ENCODE measurements at regions not wholly inside any gene's neighbourhood (a gene's known extent, or its start where the extent isn't known, plus 50 kb on each side); places are given as distances from the start of the nearest gene placed in this dataset.

DNA sequence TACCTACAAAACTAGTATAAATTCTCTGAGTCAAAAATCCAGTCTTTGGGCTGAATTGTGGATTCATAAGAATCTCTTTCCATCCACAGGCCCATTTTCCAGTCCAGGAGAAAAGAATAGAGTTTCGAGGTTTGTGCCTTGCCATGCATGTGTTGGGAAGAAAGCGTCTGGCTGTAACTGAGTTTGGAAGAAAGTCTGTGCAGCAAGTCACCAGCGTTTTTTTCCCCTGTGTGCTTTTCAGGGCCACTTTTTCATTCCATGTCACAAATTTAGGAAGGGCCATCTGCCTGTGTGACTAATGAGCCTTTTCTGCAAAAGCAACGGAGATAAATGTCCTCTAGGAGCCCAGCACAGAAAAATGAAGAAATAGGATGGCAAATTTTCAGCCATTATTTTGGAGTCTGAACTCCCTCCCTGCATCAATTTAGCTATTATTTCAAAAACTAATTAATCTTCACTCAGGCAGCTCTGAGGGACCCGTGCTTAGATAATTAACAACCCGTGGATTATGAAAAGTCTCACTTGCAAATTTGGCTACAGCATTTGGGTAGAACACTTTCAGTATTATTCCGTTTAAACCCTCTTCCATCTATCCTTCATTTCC is 261.5 kb downstream of the SUDS3 start:
- TF ChIP-seq, protein P1, sequence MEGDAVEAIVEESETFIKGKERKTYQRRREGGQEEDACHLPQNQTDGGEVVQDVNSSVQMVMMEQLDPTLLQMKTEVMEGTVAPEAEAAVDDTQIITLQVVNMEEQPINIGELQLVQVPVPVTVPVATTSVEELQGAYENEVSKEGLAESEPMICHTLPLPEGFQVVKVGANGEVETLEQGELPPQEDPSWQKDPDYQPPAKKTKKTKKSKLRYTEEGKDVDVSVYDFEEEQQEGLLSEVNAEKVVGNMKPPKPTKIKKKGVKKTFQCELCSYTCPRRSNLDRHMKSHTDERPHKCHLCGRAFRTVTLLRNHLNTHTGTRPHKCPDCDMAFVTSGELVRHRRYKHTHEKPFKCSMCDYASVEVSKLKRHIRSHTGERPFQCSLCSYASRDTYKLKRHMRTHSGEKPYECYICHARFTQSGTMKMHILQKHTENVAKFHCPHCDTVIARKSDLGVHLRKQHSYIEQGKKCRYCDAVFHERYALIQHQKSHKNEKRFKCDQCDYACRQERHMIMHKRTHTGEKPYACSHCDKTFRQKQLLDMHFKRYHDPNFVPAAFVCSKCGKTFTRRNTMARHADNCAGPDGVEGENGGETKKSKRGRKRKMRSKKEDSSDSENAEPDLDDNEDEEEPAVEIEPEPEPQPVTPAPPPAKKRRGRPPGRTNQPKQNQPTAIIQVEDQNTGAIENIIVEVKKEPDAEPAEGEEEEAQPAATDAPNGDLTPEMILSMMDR (conservative IDR thresholded peaks at IDR 0.05; ENCODE audit: low read length) = no peak
- no peak for DNase-seq (ENCODE audit: low read depth)
- H3K4me3 ChIP-seq (ENCODE audit: low read length) = no peak overlapping the region

DNA sequence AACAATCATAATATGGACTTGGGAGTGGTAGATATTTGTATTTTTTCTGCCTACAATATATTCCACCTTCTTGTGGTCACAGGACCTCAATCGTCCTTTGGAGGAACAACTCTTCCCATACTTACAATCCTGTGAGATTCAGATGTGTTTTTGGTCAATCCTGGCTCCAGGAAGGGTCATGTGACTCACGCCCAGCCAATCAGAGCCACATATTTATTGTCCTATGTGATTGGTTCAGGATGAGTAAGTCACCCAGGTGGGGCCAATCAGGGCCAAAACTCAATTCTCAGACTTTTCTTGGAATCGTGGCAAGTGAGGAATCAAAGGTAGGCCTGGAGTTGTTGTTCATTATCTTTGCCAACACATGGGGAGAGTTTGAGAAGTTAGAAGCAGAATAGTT is 264.9 kb downstream of the SUDS3 start:
- TF ChIP-seq, protein P1 (conservative IDR thresholded peaks at IDR 0.05; ENCODE audit: low read length) = no peak
- H3K4me3 ChIP-seq (ENCODE audit: low read length) = no peak overlapping the region
- DNase-seq (ENCODE audit: low read depth) = no peak

DNA sequence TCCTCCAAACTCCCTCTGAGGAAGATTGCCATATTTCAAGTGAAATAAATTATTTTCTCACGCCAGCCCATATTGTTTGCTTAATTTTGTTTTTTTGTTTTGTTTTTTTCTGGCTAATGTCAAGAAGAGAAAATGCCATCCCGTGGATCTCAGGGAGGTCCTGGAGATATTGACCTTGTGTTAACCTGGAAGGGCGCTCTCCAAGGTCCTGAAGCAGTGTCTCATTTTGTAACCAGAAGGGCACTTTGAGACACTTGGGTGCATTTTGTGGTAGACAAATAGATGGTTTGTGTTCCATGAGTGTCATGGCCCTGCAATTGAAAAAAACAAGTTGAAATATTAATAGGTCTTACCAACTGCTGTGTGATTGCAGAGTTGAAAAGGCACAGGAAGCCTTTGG is 268.9 kb downstream of the SUDS3 start:
- H3K4me3 ChIP-seq (ENCODE audit: low read length) = no peak overlapping the region
- TF ChIP-seq, protein P1 (conservative IDR thresholded peaks at IDR 0.05; ENCODE audit: low read length) = no peak
- DNase-seq (ENCODE audit: low read depth) = no peak

DNA sequence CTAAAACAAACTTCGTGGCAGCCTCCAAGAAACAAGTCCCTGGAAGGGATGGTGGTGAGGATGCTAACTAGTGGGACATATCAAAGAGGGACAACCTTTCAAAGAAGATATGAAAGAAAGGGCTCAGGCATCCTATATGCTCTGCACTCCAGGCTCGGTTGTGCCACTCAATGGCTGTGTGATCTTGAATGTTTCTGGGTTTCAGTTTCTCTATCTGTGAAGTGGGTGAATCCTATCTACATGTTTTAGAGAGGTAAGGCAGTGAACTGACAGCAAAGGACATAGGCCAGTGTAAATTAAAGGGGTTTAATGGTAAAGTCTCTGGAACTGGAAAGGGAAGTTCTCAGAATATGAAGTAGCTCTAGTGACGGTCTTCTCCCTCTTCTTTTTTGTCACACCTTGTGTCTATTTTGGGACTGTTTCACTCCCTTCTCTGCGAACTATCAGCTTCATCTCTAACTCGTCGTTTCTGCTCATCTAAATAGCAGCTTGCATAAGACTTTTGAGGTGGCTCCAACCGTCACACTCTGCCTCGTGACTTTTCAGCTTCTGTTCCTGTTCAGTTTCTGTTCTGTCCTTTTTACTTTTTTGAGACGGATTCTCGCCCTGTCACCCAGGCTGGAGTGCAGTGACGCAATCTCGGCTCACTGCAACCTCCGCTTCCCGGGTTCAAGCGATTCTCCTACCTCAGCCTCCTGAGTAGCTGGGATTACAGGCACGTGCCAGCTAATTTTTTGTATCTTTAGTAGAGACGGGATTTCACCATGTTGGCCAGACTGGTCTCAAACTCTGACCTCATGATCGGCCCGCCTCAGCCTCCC is 273.6 kb downstream of the SUDS3 start:
- TF ChIP-seq, protein P1 (conservative IDR thresholded peaks at IDR 0.05; ENCODE audit: low read length) = no peak
- DNase-seq (ENCODE audit: low read depth) = no peak
- H3K4me3 ChIP-seq (ENCODE audit: low read length) = no peak overlapping the region

DNA sequence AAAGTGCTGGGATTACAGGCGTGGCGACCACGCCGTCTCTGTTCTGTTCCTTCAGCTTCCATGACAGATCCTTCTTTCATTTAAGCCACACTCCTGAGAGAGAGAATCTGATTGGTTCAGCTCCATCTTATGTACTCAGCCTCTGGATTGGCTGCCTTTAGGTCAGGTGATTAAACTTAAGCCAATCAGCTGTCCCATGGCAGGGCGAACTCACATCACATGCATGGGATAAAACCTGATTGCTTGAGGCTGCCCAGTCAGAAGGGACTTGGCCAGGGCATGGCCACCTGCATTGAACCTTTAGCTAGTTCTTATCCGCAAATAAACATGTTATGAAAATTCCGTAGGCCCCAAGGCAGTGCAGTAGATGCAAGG is 274.2 kb downstream of the SUDS3 start:
- TF ChIP-seq, protein P1 (conservative IDR thresholded peaks at IDR 0.05; ENCODE audit: low read length) = no peak
- DNase-seq (ENCODE audit: low read depth) = no peak
- H3K4me3 ChIP-seq (ENCODE audit: low read length) = no peak overlapping the region

DNA sequence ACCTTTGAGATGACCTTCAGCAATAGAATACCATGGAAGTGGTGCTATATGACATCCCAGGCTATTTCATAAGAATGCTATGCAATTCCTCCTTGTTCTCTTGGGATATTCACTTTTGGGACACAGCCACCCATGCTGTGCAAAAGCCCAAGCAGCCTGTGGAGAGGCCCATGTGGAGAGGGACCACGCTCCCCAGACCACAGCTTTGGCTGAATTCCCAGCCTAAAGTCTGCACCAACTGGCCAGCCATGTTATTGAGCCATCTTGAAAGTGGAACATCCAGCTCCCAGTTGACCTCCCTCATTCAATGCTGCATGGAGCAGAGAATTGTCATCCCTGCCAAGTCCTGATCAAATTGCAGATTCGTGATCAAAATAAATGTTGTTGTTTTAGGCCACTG is 275.1 kb downstream of the SUDS3 start:
- no peak overlapping the region for H3K4me3 ChIP-seq (ENCODE audit: low read length)
- TF ChIP-seq, protein P1 (conservative IDR thresholded peaks at IDR 0.05; ENCODE audit: low read length) = no peak
- DNase-seq (ENCODE audit: low read depth) = no peak

DNA sequence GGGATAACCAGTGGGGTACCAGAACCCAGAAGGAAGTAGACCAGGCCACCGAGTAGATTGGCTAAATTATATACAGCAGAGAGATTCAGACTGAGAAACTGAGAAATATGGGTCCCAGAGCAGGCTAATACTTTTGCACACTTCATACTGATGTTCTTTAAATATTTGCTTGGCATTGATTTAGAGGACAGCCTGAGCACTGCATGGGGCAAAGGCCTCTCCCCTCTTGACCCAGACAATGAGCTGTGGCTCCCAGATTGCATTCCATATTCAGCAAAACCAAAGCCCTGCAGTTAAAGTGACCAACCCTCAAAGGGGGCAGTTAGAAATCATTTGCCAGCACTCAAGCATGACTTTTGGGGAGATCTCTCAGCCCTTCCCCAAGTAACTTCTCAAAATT is 279.2 kb downstream of the SUDS3 start:
- DNase-seq (ENCODE audit: low read depth) = no peak
- H3K4me3 ChIP-seq (ENCODE audit: low read length) = no peak overlapping the region
- TF ChIP-seq, protein P1 (conservative IDR thresholded peaks at IDR 0.05; ENCODE audit: low read length) = no peak

Measured in AG10803 (cell line).